GM21717 (cell line): ENCODE measurements at regions not wholly inside any gene's neighbourhood (a gene's known extent, or its start where the extent isn't known, plus 50 kb on each side); places are given as distances from the start of the nearest gene placed in this dataset.

Experiments
- ATAC-seq: cut with Tn5 transposase; IDR thresholded peaks from one replicate; pipeline ENCODE4 v1.9.1; 2021; ENCODE audit warnings: mild to moderate bottlenecking, moderate library complexity; ENCODE audit not compliant: unreplicated experiment

DNA sequence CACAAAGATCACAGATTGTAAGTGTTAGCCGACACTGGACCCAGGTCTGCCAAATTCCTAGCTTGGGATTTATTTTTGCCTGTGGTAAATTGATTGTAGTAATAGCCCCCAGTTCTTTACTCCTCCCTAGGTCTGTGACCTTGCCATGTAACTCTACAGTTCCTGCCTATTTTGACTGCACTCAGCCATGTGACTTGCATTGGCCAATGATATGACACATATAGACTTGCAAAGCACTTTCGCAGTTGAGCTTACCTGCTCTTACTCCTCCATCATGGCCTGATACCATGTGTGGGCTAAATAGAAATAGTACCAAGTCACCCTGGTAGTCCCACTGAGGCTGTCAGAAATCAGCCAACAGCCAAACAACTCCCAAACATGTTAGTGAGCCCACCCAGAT is 240.3 kb downstream of the DUSP6 start:
- no peak for ATAC-seq

GRCh38 chr12:89108265-89108664 is 244.0 kb downstream of the DUSP6 start:
- no peak for ATAC-seq

DNA sequence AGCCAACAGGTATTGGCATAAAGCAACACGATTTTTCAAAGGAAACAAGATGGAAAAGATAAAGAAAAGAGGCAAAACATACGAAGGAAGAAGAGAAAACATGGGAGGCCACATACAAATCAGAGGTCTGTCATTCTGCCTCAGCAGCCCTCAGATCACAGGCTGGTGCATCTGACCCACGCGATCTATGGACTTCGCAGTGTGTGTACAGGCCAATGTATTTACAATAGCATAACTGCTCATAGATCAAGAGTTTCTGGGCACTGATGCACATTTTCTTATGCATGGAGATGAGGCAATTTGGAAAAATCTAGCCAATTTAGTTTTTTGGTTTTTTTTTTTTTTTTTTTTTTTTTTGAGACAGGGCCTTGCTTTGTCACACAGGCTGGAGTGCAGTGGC is 245.4 kb downstream of the DUSP6 start:
- ATAC-seq = no peak

DNA sequence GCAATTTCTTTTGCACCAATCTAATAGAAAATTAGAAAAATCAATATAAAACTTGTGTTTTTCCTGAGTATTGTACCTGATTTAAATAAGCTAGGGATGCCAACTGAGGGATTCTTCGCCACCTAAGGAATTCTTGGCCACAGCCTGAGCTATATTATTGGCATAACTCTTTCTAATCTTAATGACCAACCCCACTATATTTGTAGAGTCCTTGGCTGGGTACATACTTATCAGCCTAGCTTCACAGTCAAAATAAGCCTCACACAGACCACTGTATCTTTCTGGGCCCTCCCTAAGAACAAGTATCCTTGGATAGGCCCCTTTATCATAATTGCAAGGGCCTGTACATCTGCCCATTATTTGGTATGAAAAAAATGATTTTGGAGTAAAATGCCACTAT is 247.1 kb downstream of the DUSP6 start:
- no peak for ATAC-seq

DNA sequence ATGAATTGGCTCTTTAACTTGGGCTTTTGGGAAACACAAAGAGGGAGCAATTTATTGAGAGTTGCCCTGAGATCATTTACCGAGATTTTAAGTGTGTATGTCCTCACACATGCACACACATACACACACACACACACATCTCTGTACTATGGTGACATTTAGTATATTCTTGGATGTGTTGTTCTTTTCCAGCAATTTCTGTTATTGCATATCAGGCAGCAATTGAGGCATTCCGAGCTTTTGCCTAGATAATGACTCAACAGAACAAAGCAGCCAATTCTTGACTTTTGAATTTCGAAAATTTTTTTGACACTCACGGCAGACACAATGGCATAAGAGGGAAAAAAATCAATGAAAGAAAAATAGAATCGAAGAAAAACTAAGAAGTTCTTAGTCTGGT is 248.5 kb downstream of the DUSP6 start:
- ATAC-seq = no peak

DNA sequence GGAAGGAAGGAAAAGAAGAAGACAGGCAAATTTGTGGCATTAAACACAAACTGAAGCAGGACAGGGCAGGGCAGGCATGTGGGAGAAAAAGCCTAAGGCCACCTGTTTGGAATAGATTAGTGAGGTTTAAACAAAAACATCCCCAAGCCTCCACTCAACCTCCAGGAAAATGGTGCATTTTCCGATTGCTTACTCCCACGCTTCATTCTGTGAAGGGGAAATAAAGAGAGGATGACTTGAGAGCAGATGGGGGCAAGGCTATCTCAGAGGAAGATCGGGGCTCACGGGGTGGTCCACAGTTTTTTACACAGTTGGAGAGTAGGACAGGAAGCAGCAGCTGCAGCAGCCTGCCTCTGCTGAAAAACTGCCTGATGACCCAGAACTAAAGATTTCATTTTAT is 250.9 kb downstream of the DUSP6 start:
- ATAC-seq = no peak

GRCh38 chr12:89098441-89099112 is 253.7 kb downstream of the DUSP6 start:
- ATAC-seq = no peak

DNA sequence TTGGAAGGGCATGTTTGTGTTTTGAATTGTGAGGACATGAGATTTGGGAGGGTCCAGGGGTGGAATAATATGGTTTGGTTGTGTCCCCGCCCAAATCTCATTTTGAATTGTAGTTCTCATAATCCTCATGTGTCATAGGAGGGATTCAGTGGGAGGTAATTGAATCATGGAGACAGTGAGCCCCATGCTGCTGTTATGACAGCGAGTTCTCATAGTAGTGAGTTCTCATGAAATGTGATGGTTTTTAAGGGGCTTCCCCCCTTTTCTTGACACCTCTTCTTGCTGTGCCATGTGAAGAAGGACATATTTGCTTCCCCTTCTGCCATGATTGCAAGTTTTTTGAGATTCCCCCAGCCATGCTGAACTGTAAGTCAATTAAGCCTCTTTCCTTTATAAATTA is 260.0 kb downstream of the DUSP6 start:
- no peak for ATAC-seq

- no peak for ATAC-seq
Measured at GRCh38 chr12:89091293-89091841, 260.9 kb downstream of the DUSP6 start.

GRCh38 chr12:89089264-89089663 is 263.0 kb downstream of the DUSP6 start:
- no peak for ATAC-seq

DNA sequence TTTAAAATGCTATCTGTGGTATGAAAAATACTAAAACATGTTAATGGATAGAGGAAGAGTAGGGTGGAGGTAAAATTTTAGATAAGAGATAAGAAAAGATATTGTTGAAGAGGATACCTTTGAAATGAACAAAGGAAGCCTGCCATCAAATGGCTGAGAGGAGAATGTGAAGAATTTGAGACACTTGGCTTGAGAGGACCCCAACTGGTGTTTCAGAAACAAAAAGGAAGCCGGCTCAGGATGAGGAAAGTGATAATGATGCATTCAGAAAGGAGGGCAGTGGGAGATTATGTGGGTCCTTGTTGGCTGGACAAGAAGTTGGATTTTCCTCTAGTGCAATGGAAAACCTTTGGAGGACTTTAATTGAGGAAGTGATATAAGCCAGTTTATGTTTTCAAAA is 264.4 kb downstream of the DUSP6 start:
- ATAC-seq = no peak

- ATAC-seq = no peak
Measured at GRCh38 chr12:89087149-89087825, 265.0 kb downstream of the DUSP6 start.

GRCh38 chr12:89085421-89085820 is 266.9 kb downstream of the DUSP6 start:
- ATAC-seq = no peak

GRCh38 chr12:89084751-89085150 is 267.6 kb downstream of the DUSP6 start:
- ATAC-seq = no peak

DNA sequence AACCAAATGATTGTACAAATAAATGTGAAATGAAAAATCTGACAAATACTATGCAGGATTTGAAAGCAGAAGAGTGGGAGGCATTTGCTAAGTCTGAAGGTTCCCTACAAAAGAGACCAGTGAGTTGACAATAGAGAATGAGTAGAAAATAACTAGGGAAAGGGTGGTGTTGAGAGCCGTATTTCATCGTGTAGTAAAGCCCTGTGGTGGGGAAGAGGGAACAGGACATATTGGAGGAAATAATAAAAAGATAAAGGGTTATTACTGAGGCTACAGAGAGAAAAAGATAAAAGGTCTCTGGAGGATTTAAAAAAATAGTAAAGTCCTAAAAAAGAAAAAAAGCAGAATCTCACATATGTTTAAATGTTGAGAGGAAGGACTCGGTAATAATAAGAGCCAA is 268.8 kb downstream of the DUSP6 start:
- ATAC-seq = no peak

DNA sequence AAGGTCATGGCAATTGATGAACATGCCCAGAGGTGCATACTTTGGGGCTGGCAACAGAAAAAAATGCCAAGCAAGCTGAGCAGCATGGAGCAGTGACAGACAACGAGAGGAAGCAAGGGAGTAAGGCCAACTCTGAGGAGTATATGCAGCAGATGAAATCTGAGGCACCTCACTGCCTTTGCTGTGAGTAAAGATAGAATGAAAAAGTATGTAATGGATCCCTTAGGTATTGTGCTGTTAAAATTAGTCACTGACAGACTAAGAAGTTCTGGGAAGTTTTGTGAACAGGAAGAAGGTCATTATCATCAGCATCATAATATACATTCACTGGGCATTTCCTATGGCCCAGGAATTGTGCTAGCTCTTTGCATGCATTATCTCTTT is 269.9 kb downstream of the DUSP6 start:
- no peak for ATAC-seq

DNA sequence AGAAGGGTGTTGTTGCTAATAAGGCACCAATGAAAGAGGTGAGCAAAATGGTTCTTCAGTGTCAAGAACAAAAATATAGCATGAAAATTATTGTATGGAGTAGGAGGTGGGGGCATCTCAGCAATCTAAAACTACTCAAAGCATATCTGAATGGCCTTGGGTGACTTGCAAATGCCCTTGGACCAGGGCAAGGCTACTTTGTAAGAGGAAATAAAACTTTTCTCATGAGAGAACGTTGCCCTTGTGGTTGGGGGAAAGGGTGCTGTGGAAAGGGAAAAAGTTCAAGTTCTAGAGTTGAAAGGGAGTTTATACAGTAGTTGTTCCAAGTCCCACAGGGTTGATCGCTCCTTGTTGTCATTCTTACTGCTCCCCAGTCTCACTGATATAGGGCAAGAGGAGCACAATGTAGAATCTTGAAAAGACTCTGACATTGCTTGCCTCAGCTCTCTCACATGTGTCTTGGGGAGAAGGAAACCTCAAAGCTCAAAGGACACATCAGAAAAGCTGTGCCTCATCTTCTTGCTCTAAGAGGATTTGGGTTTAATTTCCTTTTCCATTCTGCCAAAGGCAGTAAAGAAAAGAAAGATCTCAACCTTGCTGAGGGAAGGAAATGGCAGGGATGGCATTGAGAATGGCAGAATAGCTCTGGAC is 270.5 kb downstream of the DUSP6 start:
- ATAC-seq = no peak

GRCh38 chr12:89080793-89081465 is 271.4 kb downstream of the DUSP6 start:
- ATAC-seq = no peak

DNA sequence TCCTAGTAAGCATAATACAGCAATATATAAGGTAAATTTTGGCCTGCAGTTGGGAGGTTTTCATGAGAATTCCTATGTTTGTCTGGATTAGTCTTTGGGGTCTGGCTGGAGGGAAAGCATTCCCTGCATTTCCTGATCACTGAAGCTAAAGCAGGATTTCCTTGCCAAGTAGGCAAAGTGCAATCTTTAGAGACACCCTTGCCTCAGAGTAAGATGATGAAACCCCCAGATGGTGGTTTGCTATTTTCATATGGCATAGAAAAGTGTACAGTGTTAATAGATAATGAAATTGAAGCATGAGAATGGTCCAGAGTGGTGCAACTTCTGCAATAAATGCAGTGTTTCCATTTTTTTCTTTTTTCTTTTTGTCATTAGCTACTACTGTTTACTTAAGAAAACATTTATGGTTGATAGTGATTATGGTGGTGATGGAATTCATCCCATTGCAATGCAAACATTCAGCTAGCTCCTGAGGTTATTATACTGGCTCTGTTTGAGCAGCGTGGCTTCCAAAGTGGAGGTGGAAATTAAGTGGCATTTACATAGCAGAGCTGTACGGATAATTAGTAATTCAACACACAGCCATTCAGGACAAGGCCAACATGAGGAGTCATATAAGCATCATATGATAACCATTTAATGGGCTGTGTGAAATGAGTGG is 276.3 kb downstream of the DUSP6 start:
- no peak for ATAC-seq

DNA sequence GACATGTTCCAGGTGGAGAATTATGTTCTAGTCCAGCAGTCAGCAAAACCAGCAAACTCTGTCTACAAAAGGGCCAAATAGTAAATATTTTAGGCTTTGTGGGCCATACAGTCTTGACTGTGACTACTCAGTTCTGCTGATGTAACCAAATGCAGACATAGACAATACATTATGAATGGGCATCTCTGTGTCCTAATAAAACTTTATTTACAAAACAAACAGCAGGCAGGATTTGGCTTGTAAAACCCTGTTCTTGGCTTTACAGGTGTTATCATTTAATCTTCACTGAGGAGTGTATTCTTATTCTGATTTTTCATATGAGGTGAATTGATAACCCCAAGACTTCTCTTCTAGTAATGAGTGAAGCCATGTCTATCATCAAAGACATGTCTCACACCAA is 278.6 kb downstream of the DUSP6 start:
- no peak for ATAC-seq

DNA sequence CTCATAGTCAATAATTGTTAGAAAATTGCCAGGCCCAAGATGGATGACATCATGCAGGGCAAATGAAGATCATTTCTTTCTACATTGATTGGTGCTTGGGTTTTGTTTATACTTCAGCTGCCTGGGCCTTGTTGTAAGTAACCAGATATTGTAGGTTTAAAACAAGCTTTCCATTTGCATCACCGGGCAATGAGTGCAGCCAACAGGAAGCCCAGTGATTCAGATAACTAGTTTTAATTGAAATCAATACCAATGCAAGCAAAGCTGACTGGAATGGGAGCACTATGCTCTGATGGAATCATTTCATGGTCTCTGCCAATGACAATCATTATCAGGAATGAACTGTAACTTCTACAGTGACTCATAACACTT is 279.3 kb downstream of the DUSP6 start:
- ATAC-seq = no peak
